Memory B cell (primary cell): ENCODE measurements at regions not wholly inside any gene's neighbourhood (a gene's known extent, or its start where the extent isn't known, plus 50 kb on each side); places are given as distances from the start of the nearest gene placed in this dataset.

Experiments used
- ATAC-seq: fragments of 150-1000 bp; cut with Tn5 transposase; 2 replicates; pipeline ENCODE4 v1.10.0; 2021; ENCODE audit warnings: low read depth, mild to moderate bottlenecking, moderate library complexity
- DNase-seq, 2 donors: peaks; one replicate each; pipeline ENCODE4 v3.0.0; 2022; ENCODE audit warnings: low spot score in 2 of 2
- H3K27ac Mint-ChIP-seq: one replicate; pipeline ENCODE4 v1.8.0; 2022; ENCODE audit warnings: mild to moderate bottlenecking, moderate library complexity, mixed read lengths
- H3K27me3 Mint-ChIP-seq: one replicate; pipeline ENCODE4 v1.8.0; 2022; ENCODE audit warnings: mixed read lengths
- H3K36me3 Mint-ChIP-seq: one replicate; pipeline ENCODE4 v1.8.0; 2022; ENCODE audit warnings: mild to moderate bottlenecking, mixed read lengths
- H3K4me1 Mint-ChIP-seq: one replicate; pipeline ENCODE4 v1.8.0; 2022; ENCODE audit warnings: mixed read lengths
- H3K4me3 Mint-ChIP-seq: one replicate; pipeline ENCODE4 v1.8.0; 2022; ENCODE audit warnings: mild to moderate bottlenecking, moderate library complexity, mixed read lengths
- H3K9me3 Mint-ChIP-seq: one replicate; pipeline ENCODE4 v1.8.0; 2022; ENCODE audit warnings: mixed read lengths

- Mint-ChIP-seq H3K36me3 (no peaks in the 10 kb centered on the region), H3K9me3 (no peaks in the 10 kb centered on the region), H3K27ac (no peak overlapping the region), H3K4me1 (no peaks in the 10 kb centered on the region), H3K4me3 (no peak overlapping the region), H3K27me3 (no peaks in the 10 kb centered on the region)
- ATAC-seq (no peak), DNase-seq (no peak)
These were observed 332.3 kb upstream of the SATB1 start for GRCh38 chr3:18757476-18757875.

- H3K4me1 Mint-ChIP-seq, result no peaks in the 10 kb centered on the region
- H3K9me3 Mint-ChIP-seq, result no peaks in the 10 kb centered on the region
- ATAC-seq (no peak), DNase-seq (no peak)
- no peaks in the 10 kb centered on the region for H3K36me3 Mint-ChIP-seq
- H3K27ac Mint-ChIP-seq, result no peak overlapping the region
- H3K27me3 Mint-ChIP-seq, result no peaks in the 10 kb centered on the region
- no peak overlapping the region for H3K4me3 Mint-ChIP-seq
These were observed 327.3 kb upstream of the SATB1 start for GRCh38 chr3:18752273-18752934.

- Mint-ChIP-seq H3K36me3 (no peaks in the 10 kb centered on the region), H3K4me1 (no peaks in the 10 kb centered on the region), H3K4me3 (no peak overlapping the region), H3K27me3 (peaks cover 1% of the 10 kb centered on the region), H3K9me3 (no peaks in the 10 kb centered on the region), H3K27ac (no peak overlapping the region)
- ATAC-seq (no peak), DNase-seq (no peak)
These were observed 326.4 kb upstream of the SATB1 start for GRCh38 chr3:18751514-18751913.

- Mint-ChIP-seq H3K36me3 (no peaks in the 10 kb centered on the region), H3K27me3 (peaks cover 4% of the 10 kb centered on the region), H3K9me3 (no peaks in the 10 kb centered on the region), H3K4me1 (peaks cover 3% of the 10 kb centered on the region), H3K4me3 (no peak overlapping the region), H3K27ac (no peak overlapping the region)
- DNase-seq (no peak), ATAC-seq (peak; percentile 73)
These were observed 322.2 kb upstream of the SATB1 start for GRCh38 chr3:18747383-18747782.

- no peak for ATAC-seq
- peaks cover 17% of the 10 kb centered on the region for H3K4me1 Mint-ChIP-seq
- no peaks in the 10 kb centered on the region for H3K36me3 Mint-ChIP-seq
- H3K9me3 Mint-ChIP-seq, result no peaks in the 10 kb centered on the region
- no peak overlapping the region for H3K4me3 Mint-ChIP-seq
- DNase-seq, result no peak
- H3K27ac Mint-ChIP-seq, result no peak overlapping the region
- H3K27me3 Mint-ChIP-seq, result peaks cover 4% of the 10 kb centered on the region
These were observed 320.3 kb upstream of the SATB1 start for GRCh38 chr3:18745472-18745871.

GRCh38 chr3:18744472-18744871 is 319.3 kb upstream of the SATB1 start:
- Mint-ChIP-seq H3K27ac (no peak overlapping the region), H3K27me3 (peaks cover 4% of the 10 kb centered on the region), H3K4me3 (no peak overlapping the region), H3K4me1 (peaks cover 21% of the 10 kb centered on the region), H3K36me3 (no peaks in the 10 kb centered on the region), H3K9me3 (no peaks in the 10 kb centered on the region)
- no peak for DNase-seq
- ATAC-seq, result no peak

- Mint-ChIP-seq H3K27ac (no peak overlapping the region), H3K27me3 (peaks cover 4% of the 10 kb centered on the region), H3K36me3 (no peaks in the 10 kb centered on the region), H3K4me1 (peaks cover 21% of the 10 kb centered on the region), H3K4me3 (no peak overlapping the region), H3K9me3 (no peaks in the 10 kb centered on the region)
- DNase-seq (no peak), ATAC-seq (no peak)
These were observed 318.6 kb upstream of the SATB1 start for GRCh38 chr3:18743761-18744160.

- DNase-seq, result peak; percentile 14 to 37
- no peaks in the 10 kb centered on the region for H3K9me3 Mint-ChIP-seq
- ATAC-seq, result peak; percentile 84
- H3K27ac Mint-ChIP-seq, result peak overlapping the region; percentile 93
- peaks cover 21% of the 10 kb centered on the region for H3K4me1 Mint-ChIP-seq
- H3K36me3 Mint-ChIP-seq, result no peaks in the 10 kb centered on the region
- H3K4me3 Mint-ChIP-seq, result peak overlapping the region; percentile 77
- peaks cover 3% of the 10 kb centered on the region for H3K27me3 Mint-ChIP-seq
These were observed 315.8 kb upstream of the SATB1 start for GRCh38 chr3:18740631-18741583.

- no peak overlapping the region for H3K27ac Mint-ChIP-seq
- ATAC-seq, result no peak
- DNase-seq, result no peak
- peaks cover 18% of the 10 kb centered on the region for H3K4me1 Mint-ChIP-seq
- H3K27me3 Mint-ChIP-seq, result no peaks in the 10 kb centered on the region
- H3K36me3 Mint-ChIP-seq, result no peaks in the 10 kb centered on the region
- H3K9me3 Mint-ChIP-seq, result no peaks in the 10 kb centered on the region
- no peak overlapping the region for H3K4me3 Mint-ChIP-seq
These were observed 313.9 kb upstream of the SATB1 start for GRCh38 chr3:18739099-18739433.

GRCh38 chr3:18738393-18739098 is 313.4 kb upstream of the SATB1 start:
- Mint-ChIP-seq H3K4me3 (no peak overlapping the region), H3K27me3 (no peaks in the 10 kb centered on the region), H3K4me1 (peaks cover 18% of the 10 kb centered on the region), H3K36me3 (no peaks in the 10 kb centered on the region), H3K9me3 (no peaks in the 10 kb centered on the region), H3K27ac (no peak overlapping the region)
- no peak for ATAC-seq
- no peak for DNase-seq

GRCh38 chr3:18735005-18735404 is 309.9 kb upstream of the SATB1 start:
- Mint-ChIP-seq H3K27ac (no peak overlapping the region), H3K4me3 (no peak overlapping the region), H3K9me3 (no peaks in the 10 kb centered on the region), H3K36me3 (no peaks in the 10 kb centered on the region), H3K27me3 (peaks cover 1% of the 10 kb centered on the region), H3K4me1 (no peaks in the 10 kb centered on the region)
- ATAC-seq (no peak), DNase-seq (no peak)

GRCh38 chr3:18734309-18734708 is 309.2 kb upstream of the SATB1 start:
- Mint-ChIP-seq H3K9me3 (no peaks in the 10 kb centered on the region), H3K36me3 (no peaks in the 10 kb centered on the region), H3K27me3 (peaks cover 1% of the 10 kb centered on the region), H3K4me1 (no peaks in the 10 kb centered on the region), H3K27ac (no peak overlapping the region), H3K4me3 (no peak overlapping the region)
- no peak for ATAC-seq
- DNase-seq, result no peak

GRCh38 chr3:18732474-18732873 is 307.3 kb upstream of the SATB1 start:
- Mint-ChIP-seq H3K36me3 (no peaks in the 10 kb centered on the region), H3K4me3 (no peak overlapping the region), H3K27me3 (peaks cover 1% of the 10 kb centered on the region), H3K27ac (no peak overlapping the region), H3K4me1 (no peaks in the 10 kb centered on the region), H3K9me3 (no peaks in the 10 kb centered on the region)
- DNase-seq, result no peak
- ATAC-seq, result no peak

GRCh38 chr3:18730491-18730890 is 305.4 kb upstream of the SATB1 start:
- ATAC-seq, result no peak
- H3K36me3 Mint-ChIP-seq, result no peaks in the 10 kb centered on the region
- no peaks in the 10 kb centered on the region for H3K9me3 Mint-ChIP-seq
- H3K27me3 Mint-ChIP-seq, result peaks cover 1% of the 10 kb centered on the region
- DNase-seq, result no peak
- H3K4me1 Mint-ChIP-seq, result peaks cover 2% of the 10 kb centered on the region
- no peak overlapping the region for H3K27ac Mint-ChIP-seq
- no peak overlapping the region for H3K4me3 Mint-ChIP-seq
